PC-9 (cell line): ENCODE measurements at regions not wholly inside any gene's neighbourhood (a gene's known extent, or its start where the extent isn't known, plus 50 kb on each side); places are given as distances from the start of the nearest gene placed in this dataset.
A peak's percentile ranks its signal among the peaks of the same experiment; 100 is the strongest.

ENCODE experiments used
- BruUV-seq: library from RNA; stranded (reverse); fragments of 400-500 nt; replicated peaks from 2 replicates; lab custom pipeline; 2021; lab: Mats Ljungman, UMichigan
- CTCF ChIA-PET: fragments of 300-600 bp; sonication (Branson Sonifier 250); formaldehyde crosslinking; loops from one replicate; lab custom pipeline; 2022; ENCODE audit warnings: antibody characterized with exemption; lab: Charles Lee
- POLR2A ChIA-PET: fragments of 300-600 bp; sonication (Branson Sonifier 250); formaldehyde crosslinking; loops from one replicate; lab custom pipeline; 2022; ENCODE audit warnings: antibody characterized with exemption; ENCODE audit not compliant: unreplicated experiment; lab: Charles Lee
- DNase-seq, 2 experiments: peaks; one replicate each; pipeline versions ENCODE4 v3.0.0 to v3.0.0-alpha.2; 2015 to 2022; ENCODE audit warnings: mixed read lengths in 1 of 2
- H2AFZ ChIP-seq: fragments of 200-600 bp; sonication (generic); 2 replicates; pipeline ENCODE4 v1.8.1; 2017; ENCODE audit warnings: antibody characterized with exemption
- H3F3A ChIP-seq: fragments of 200-600 bp; sonication (generic); 2 replicates; pipeline ENCODE4 v1.8.1; 2017; ENCODE audit warnings: antibody characterized with exemption, mild to moderate bottlenecking, low read depth; ENCODE audit not compliant: insufficient read depth
- H3K27ac ChIP-seq: fragments of 200-600 bp; sonication (generic); 2 replicates; pipeline ENCODE4 v1.6.1; 2016; ENCODE audit warnings: mixed run types
- H3K27me3 ChIP-seq: fragments of 200-600 bp; sonication (generic); 2 replicates; pipeline ENCODE4 v1.6.1; 2016; ENCODE audit warnings: low read depth, mixed run types; ENCODE audit not compliant: insufficient read depth
- H3K36me3 ChIP-seq: fragments of 200-600 bp; sonication (generic); 2 replicates; pipeline ENCODE4 v1.6.1; 2016; ENCODE audit warnings: low read depth, mixed run types
- H3K4me1 ChIP-seq: fragments of 200-600 bp; sonication (generic); replicated peaks from 2 replicates; pipeline ENCODE4 v1.6.1; 2016; ENCODE audit warnings: mixed run types; ENCODE audit not compliant: insufficient read depth
- H3K4me2 ChIP-seq: fragments of 200-600 bp; sonication (generic); 2 replicates; pipeline ENCODE4 v1.6.1; 2017; ENCODE audit warnings: mixed run types
- H3K4me3 ChIP-seq: fragments of 200-600 bp; sonication (generic); 2 replicates; pipeline ENCODE4 v1.6.1; 2016; ENCODE audit warnings: mixed run types
- H3K79me2 ChIP-seq: fragments of 200-600 bp; sonication (generic); 2 replicates; pipeline ENCODE4 v1.6.1; 2017; ENCODE audit warnings: low read depth, mixed run types
- H3K9me2 ChIP-seq: fragments of 200-600 bp; sonication (generic); 2 replicates; pipeline ENCODE4 v1.8.1; 2017; ENCODE audit warnings: mild to moderate bottlenecking; ENCODE audit not compliant: insufficient read depth
- H3K9me3 ChIP-seq: fragments of 200-600 bp; sonication (generic); 2 replicates; pipeline ENCODE4 v1.8.1; 2016; ENCODE audit warnings: low read depth; ENCODE audit not compliant: insufficient read depth
- H4K20me1 ChIP-seq: fragments of 200-600 bp; sonication (generic); 2 replicates; pipeline ENCODE4 v1.8.1; 2017; ENCODE audit not compliant: insufficient read depth
- CTCF ChIP-seq: fragments of 200-600 bp; sonication (generic); conservative IDR thresholded peaks from 2 replicates; pipeline ENCODE4 v1.6.1; 2017; ENCODE audit warnings: mixed run types, antibody characterized with exemption, mild to moderate bottlenecking, moderate library complexity
- EZH2 ChIP-seq: fragments of 200-600 bp; sonication (generic); IDR thresholded peaks from 2 replicates; pipeline ENCODE4 v1.8.0; 2017; ENCODE audit warnings: antibody characterized with exemption, low read depth
- intact Hi-C: fragments of 100-400 bp; cut with micrococcal nuclease; formaldehyde crosslinking; loops from one replicate; pipeline ENCODE4 v1.10.0; 2022; ENCODE audit not compliant: unreplicated experiment

DNA sequence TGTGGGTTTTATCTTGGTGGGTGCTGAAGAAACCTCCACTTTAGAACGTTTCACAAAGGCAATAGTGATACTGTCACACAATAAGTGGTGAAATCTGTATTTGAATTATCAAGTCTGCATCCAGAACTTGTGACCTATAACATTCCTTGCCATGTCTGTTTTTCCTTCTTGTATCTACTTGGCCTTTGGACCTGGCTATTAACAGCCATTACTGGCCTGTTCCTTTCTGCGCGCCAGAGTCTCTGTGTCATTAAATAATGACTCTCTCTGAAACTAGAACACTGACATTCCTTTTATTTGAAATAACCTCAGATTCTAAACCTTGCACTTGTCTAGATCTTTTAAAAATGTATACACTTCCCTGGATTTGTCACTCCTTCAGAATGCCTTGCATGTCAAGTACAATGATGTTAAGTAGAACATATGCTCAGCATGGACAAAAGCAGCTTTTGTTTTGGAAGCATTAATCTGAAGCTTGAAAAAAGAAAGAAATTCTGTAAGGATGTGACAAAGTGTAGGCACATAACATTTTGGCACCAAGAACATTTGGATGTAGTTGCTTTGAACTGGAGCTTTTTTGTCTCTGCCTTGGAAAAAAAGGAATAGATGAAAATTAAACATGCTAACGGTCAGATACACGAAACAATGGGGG, 95.5 kb upstream of the RPL10L start:
- TF ChIP-seq CTCF (no peak), EZH2 (no peak)
- no peak overlapping the region for H3K27ac ChIP-seq
- H3K4me3 ChIP-seq: no peak overlapping the region
- DNase-seq: no peak
- H3K27me3 ChIP-seq: no peaks in the 10 kb centered on the region
- intact Hi-C loops: no loop called here
- H3K9me2 ChIP-seq: no peaks in the 10 kb centered on the region
- no peaks in the 10 kb centered on the region for H3F3A ChIP-seq
- ChIA-PET CTCF (no interaction called here), POLR2A (no interaction called here)
- no peak overlapping the region for H3K4me2 ChIP-seq
- H3K4me1 ChIP-seq: no peaks in the 10 kb centered on the region
- no peaks in the 10 kb centered on the region for H3K79me2 ChIP-seq
- H3K9me3 ChIP-seq: no peaks in the 10 kb centered on the region
- H2AFZ ChIP-seq: no peak overlapping the region
- no peaks in the 10 kb centered on the region for H4K20me1 ChIP-seq
- no peaks in the 10 kb centered on the region for H3K36me3 ChIP-seq
- no TSS peak for BruUV-seq

DNA sequence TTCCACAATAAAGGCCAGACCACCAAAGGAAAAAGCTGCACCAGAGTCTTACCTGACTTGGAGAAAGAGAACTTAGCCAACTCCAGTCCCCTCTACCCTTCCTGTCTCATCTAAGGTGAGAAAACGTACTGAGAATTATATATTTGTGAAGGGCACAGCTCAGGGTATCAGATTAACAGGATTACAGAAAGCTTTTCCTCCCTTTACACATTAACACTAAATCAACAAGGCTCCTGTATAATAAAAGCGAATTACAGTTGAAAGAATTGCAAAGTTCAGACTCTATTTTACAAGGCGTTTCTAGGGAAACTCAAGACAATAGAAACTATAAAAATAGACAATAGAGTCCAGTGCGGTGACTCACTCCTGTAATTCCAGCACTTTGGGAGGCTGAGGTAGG, 82.7 kb upstream of the RPL10L start:
- no peaks in the 10 kb centered on the region for H3K27me3 ChIP-seq
- no peaks in the 10 kb centered on the region for H3F3A ChIP-seq
- BruUV-seq: no TSS peak
- ChIA-PET POLR2A (no interaction called here), CTCF (no interaction called here)
- H3K79me2 ChIP-seq: no peaks in the 10 kb centered on the region
- H3K4me1 ChIP-seq: no peaks in the 10 kb centered on the region
- H3K36me3 ChIP-seq: no peaks in the 10 kb centered on the region
- no peak overlapping the region for H3K27ac ChIP-seq
- intact Hi-C loops: no loop called here
- H3K9me3 ChIP-seq: no peaks in the 10 kb centered on the region
- H3K9me2 ChIP-seq: peaks cover 4% of the 10 kb centered on the region; the same call in 1 of the 2 replicates
- H3K4me2 ChIP-seq: no peak overlapping the region
- 0 out of 2 replicates have a peak overlapping the region, but pooled peaks have one; percentile 55 for H2AFZ ChIP-seq
- no peak overlapping the region for H3K4me3 ChIP-seq
- H4K20me1 ChIP-seq: no peaks in the 10 kb centered on the region
- TF ChIP-seq EZH2 (no peak), CTCF (no peak)
- no peak for DNase-seq

GRCh38 chr14:46717211-46717610, 65.6 kb upstream of the RPL10L start:
- no TSS peak for BruUV-seq
- no peak overlapping the region for H3K4me3 ChIP-seq
- DNase-seq: no peak
- H3K9me2 ChIP-seq: no peaks in the 10 kb centered on the region
- TF ChIP-seq CTCF (no peak), EZH2 (no peak)
- no peak overlapping the region for H3K4me2 ChIP-seq
- H4K20me1 ChIP-seq: no peaks in the 10 kb centered on the region
- no peaks in the 10 kb centered on the region for H3F3A ChIP-seq
- no peaks in the 10 kb centered on the region for H3K4me1 ChIP-seq
- CTCF ChIA-PET: no interaction called here
- H3K27me3 ChIP-seq: no peaks in the 10 kb centered on the region
- POLR2A ChIA-PET: no interaction called here
- no peaks in the 10 kb centered on the region for H3K9me3 ChIP-seq
- intact Hi-C loops: no loop called here
- H3K36me3 ChIP-seq: no peaks in the 10 kb centered on the region
- no peak overlapping the region for H2AFZ ChIP-seq
- no peaks in the 10 kb centered on the region for H3K79me2 ChIP-seq
- no peak overlapping the region for H3K27ac ChIP-seq
